Central memory CD8-positive, alpha-beta T cell (primary cell): ENCODE measurements at regions not wholly inside any gene's neighbourhood (a gene's known extent, or its start where the extent isn't known, plus 50 kb on each side); places are given as distances from the start of the nearest gene placed in this dataset.
"Not testable (repeated sequence)": the region's sequence is repeated elsewhere in the genome, so short reads cannot be mapped to it uniquely, and the experiment has no call there.

Experiments
- ATAC-seq: fragments of 150-1000 bp; cut with Tn5 transposase; replicated peaks from 2 replicates; pipeline ENCODE4 v1.10.0; 2022; ENCODE audit warnings: mild to moderate bottlenecking, moderate FRiP score, moderate number of reproducible peaks; ENCODE audit not compliant: poor library complexity, severe bottlenecking; ENCODE audit errors: extremely low read depth
- DNase-seq, 2 donors: peaks; one replicate each; pipeline ENCODE4 v3.0.0; 2021; ENCODE audit warnings: low spot score in 2 of 2
- H3K27ac Mint-ChIP-seq: one replicate; pipeline ENCODE4 v1.8.0; 2022; ENCODE audit warnings: low read depth, mild to moderate bottlenecking, moderate library complexity, mixed read lengths
- H3K27me3 Mint-ChIP-seq: one replicate; pipeline ENCODE4 v1.8.0; 2022; ENCODE audit warnings: mixed read lengths
- H3K36me3 Mint-ChIP-seq: one replicate; pipeline ENCODE4 v1.8.0; 2022; ENCODE audit warnings: mild to moderate bottlenecking, moderate library complexity, mixed read lengths; ENCODE audit not compliant: insufficient read depth
- H3K4me1 Mint-ChIP-seq: one replicate; pipeline ENCODE4 v1.8.0; 2022; ENCODE audit warnings: mixed read lengths
- H3K4me3 Mint-ChIP-seq: one replicate; pipeline ENCODE4 v1.8.0; 2022; ENCODE audit warnings: mild to moderate bottlenecking, moderate library complexity, mixed read lengths
- H3K9me3 Mint-ChIP-seq: one replicate; pipeline ENCODE4 v1.8.0; 2022; ENCODE audit warnings: mixed read lengths

DNA sequence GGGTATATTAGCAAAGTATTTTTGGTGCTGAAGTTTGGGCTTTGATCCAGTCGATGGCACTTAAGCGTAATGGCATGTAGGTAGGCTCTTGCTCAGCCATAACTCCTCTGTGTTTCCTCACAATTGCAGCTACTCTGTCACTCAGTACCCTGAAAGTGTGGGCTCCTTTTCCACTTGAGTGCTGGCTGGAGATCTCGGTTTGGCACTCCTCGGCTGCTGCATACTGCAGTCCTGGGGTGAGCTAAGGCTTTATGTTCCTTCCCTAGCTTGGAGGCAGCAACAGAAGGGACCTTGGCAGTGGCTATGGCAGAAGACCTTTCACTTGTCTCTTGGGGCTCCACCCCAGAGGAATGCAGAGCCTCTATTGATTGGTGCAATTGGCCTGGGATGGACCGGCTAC is 106.7 kb upstream of the GRXCR1 start:
- Mint-ChIP-seq H3K27ac (no peak overlapping the region), H3K27me3 (no peaks in the 10 kb centered on the region), H3K4me1 (no peaks in the 10 kb centered on the region), H3K9me3 (peaks cover 4% of the 10 kb centered on the region), H3K4me3 (no peak overlapping the region), H3K36me3 (peaks cover 3% of the 10 kb centered on the region)
- no peak for DNase-seq
- ATAC-seq = no peak

DNA sequence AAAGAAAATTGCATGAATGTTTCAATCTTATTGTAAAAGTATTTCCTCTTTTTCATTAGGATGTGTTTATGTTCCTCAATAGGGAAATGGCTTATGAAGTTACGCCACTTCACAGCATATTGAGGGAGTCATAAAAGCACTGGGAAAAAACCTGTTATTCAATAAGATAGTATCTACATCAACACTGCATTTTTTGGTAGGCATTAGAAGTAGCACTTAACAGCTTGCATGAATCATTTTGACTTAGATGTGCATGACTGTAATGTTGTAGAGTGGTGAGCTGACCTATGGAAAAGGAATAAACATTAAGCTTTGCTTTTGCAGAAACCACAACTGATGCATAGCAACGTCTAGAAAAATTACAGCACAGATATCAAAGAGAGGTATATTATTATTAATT is 111.2 kb upstream of the GRXCR1 start:
- H3K27me3 Mint-ChIP-seq = no peaks in the 10 kb centered on the region
- no peak overlapping the region for H3K4me3 Mint-ChIP-seq
- H3K4me1 Mint-ChIP-seq = no peaks in the 10 kb centered on the region
- peaks cover 4% of the 10 kb centered on the region for H3K9me3 Mint-ChIP-seq
- H3K36me3 Mint-ChIP-seq = peaks cover 3% of the 10 kb centered on the region
- H3K27ac Mint-ChIP-seq = no peak overlapping the region
- DNase-seq = no peak
- no peak for ATAC-seq

DNA sequence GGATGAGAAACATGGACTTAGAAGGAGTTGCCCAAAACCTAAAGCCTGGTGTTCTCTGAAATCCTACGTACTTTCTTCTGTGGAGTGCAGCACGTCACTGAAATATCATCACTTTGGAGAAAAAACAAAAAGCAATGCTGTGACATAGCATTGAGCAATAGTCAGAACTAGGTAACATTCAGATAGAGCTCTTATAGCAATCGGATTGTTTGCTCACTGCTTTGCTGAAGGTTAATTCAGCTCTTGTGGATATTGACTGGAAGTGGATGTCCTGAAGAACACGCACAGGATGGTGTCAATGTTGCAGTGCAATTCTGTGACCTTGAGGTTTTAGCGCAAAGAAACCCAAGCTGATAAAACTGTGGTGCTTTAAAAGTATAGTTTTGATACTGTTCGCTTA is 114.2 kb upstream of the GRXCR1 start:
- H3K9me3 Mint-ChIP-seq = no peaks in the 10 kb centered on the region
- no peak overlapping the region for H3K27ac Mint-ChIP-seq

DNA sequence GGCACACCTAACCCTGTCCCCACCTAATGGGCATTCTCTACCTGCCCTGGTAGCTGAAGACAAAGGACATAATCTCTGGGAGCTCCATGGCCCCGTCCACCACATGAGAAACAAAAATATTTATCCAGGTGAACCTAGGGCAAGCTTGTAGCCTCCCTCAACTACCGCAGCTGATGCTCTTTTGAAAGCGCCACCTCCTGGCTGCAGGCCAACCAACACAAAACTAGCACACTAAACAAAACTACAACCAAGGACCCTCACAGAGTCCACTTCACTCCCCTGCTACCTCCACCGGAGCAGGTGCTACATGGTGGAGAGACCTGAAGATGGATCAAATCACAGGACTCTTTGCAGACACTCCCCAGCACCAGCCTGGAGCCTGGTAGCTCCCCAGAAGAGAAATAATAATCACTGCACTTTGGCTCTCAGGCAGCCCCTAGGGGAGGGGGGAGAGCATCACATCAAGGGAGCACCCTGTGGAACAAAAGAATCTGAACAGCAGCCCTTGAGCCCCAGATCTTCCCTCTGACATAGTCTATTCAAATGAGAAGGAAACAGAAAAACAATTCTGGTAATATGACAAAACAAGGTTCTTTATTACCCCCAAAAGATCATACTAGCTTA is 111.3 kb upstream of the ATP8A1 start:
- H3K4me1 Mint-ChIP-seq = no peaks in the 10 kb centered on the region
- H3K9me3 Mint-ChIP-seq = no peaks in the 10 kb centered on the region
- DNase-seq = no peak
- no peak for ATAC-seq
- no peaks in the 10 kb centered on the region for H3K36me3 Mint-ChIP-seq
- no peak overlapping the region for H3K4me3 Mint-ChIP-seq
- peaks cover 24% of the 10 kb centered on the region for H3K27me3 Mint-ChIP-seq
- no peak overlapping the region for H3K27ac Mint-ChIP-seq

More for the DNA sequence above, 114.2 kb upstream of the GRXCR1 start:
- no peak for ATAC-seq
- DNase-seq = no peak
- Mint-ChIP-seq H3K36me3 (no peaks in the 10 kb centered on the region), H3K4me1 (no peaks in the 10 kb centered on the region), H3K27me3 (no peaks in the 10 kb centered on the region), H3K4me3 (no peak overlapping the region)

DNA sequence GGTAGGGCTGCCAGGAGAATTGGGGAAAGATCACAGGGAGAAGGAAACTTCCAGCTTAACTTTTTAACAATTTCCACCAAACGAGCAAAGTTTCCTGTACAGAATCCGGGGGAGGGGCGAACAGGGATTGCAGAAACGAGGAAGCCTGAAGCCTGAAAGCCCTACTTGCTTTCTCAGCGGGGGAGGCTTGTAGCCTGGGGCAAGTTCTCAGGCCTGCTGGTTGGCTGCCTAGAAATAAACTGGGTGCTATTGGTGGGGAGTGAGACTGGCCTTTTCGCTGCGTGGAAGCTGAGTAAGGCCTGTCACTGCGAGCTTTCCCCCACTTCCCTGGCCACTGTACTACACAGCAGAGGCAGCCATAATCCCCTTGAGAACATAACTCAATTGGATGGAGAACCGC is 110.8 kb upstream of the ATP8A1 start:
- ATAC-seq = no peak
- H3K4me1 Mint-ChIP-seq = no peaks in the 10 kb centered on the region
- DNase-seq = no peak
- peaks cover 24% of the 10 kb centered on the region for H3K27me3 Mint-ChIP-seq
- H3K9me3 Mint-ChIP-seq = no peaks in the 10 kb centered on the region
- H3K36me3 Mint-ChIP-seq = no peaks in the 10 kb centered on the region
- no peak overlapping the region for H3K4me3 Mint-ChIP-seq
- no peak overlapping the region for H3K27ac Mint-ChIP-seq

DNA sequence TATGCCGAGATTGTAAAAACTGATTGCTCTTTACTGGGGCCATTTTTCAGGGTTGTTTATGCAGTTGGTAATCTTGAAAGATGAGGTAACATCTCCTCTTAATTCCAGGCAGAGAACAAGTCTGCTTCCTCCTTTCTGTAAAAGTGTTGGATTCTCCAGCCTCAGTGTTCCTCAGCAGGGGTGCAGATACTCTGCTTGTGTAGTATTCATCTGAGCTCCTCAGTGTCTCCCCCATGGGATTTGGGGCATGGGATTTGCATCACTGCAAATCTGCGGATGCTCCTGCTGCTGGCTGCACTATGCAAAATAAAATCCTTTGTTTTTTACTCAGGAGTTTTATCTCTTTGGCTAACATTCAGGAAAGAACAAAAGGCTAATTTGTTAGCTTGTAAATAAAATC is 104.9 kb upstream of the ATP8A1 start:
- H3K36me3 Mint-ChIP-seq = no peaks in the 10 kb centered on the region
- H3K4me3 Mint-ChIP-seq = no peak overlapping the region
- no peak overlapping the region for H3K27ac Mint-ChIP-seq
- ATAC-seq = no peak
- H3K27me3 Mint-ChIP-seq = peaks cover 23% of the 10 kb centered on the region
- no peaks in the 10 kb centered on the region for H3K9me3 Mint-ChIP-seq
- no peak for DNase-seq
- no peaks in the 10 kb centered on the region for H3K4me1 Mint-ChIP-seq

DNA sequence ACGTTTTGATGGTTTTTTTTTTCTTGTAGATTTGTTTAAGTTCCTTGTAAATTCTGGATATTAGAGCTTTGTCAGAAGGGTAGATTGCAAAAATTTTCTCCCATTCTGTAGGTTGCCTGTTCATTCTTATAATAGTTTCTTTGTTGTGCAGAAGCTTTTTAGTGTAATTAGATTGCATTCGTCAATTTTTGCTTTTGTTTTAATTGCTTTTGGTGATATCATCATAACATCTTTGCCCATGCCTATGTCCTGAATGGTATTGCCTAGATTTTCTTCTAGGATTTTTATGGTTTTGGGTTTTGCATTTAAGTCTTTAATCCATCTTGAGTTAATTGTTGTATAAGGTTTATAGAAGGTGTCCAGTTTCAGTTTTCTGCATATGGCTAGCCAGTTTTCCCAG is 98.1 kb upstream of the ATP8A1 start:
- not testable (repeated sequence) for H3K27ac Mint-ChIP-seq, H3K36me3 Mint-ChIP-seq, DNase-seq, H3K4me1 Mint-ChIP-seq, H3K4me3 Mint-ChIP-seq, H3K9me3 Mint-ChIP-seq, ATAC-seq
- peaks cover 22% of the 10 kb centered on the region for H3K27me3 Mint-ChIP-seq

DNA sequence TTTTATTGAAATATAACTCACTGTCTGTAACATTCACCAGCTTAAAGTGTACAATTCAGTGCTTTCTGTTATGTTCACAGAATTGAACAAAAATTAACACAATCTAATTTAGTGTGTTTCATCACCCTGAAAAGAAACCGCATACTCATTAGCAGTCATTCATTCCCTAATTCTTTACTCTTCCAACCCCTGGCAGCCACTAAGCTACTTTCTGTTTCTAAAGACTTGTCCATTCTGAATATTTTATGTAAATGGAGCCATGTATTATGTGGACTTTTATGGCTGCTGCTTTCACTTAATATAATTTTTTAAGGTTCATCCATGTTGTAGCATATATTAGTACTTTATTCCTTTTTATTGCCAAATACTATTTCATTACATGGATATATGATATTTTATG is 94.7 kb upstream of the ATP8A1 start:
- no peak overlapping the region for H3K4me3 Mint-ChIP-seq
- no peaks in the 10 kb centered on the region for H3K9me3 Mint-ChIP-seq
- H3K27ac Mint-ChIP-seq = no peak overlapping the region
- no peaks in the 10 kb centered on the region for H3K27me3 Mint-ChIP-seq
- no peak for ATAC-seq
- H3K36me3 Mint-ChIP-seq = no peaks in the 10 kb centered on the region
- DNase-seq = no peak
- H3K4me1 Mint-ChIP-seq = no peaks in the 10 kb centered on the region

DNA sequence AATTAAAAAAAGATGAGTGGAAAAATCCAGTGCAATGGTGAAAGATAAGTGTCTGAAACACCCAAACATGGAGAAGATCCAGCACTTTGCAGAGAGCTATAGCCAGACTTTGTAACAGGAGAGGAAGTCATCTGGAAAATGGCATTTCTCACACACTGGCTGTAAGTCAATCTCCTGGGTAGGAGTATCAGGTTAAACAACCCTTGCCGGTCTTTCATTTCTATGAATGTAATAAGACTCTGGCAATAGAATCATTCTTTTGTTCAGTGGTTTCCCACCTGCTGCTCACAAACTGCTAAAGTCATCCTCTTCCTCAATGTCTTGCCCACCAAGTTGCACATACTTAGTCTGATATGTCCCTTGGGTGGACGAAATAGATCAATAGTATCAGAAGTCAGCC is 94.0 kb upstream of the ATP8A1 start:
- no peak overlapping the region for H3K4me3 Mint-ChIP-seq
- DNase-seq = no peak

DNA sequence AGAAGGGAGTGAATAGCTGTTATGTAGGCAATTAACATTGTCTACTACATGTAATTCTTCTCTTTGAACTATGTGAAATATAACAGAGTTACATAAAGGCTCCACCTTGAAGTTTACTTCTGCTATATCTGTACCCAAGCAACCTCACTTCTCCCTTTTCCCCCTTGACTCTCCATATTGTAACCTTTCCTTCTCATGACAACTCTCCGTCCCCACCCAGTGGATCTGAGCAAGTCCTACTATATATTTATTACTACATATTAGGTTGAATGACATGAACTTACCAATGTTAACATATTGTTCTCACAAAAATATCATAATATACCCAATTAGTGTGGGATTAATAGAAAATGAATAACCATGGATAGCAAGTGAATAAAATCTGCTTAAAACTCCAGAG is 93.2 kb upstream of the ATP8A1 start:
- peak; percentile 82 for ATAC-seq
- peak in 1 of 2 donors; percentile 20 for DNase-seq
- H3K27ac Mint-ChIP-seq = no peak overlapping the region
- H3K4me3 Mint-ChIP-seq = no peak overlapping the region
- H3K27me3 Mint-ChIP-seq = no peaks in the 10 kb centered on the region
- no peaks in the 10 kb centered on the region for H3K4me1 Mint-ChIP-seq
- no peaks in the 10 kb centered on the region for H3K9me3 Mint-ChIP-seq
- no peaks in the 10 kb centered on the region for H3K36me3 Mint-ChIP-seq

More for the DNA sequence above, 94.0 kb upstream of the ATP8A1 start:
- H3K27ac Mint-ChIP-seq = no peak overlapping the region
- no peak for ATAC-seq
- H3K9me3 Mint-ChIP-seq = no peaks in the 10 kb centered on the region
- H3K4me1 Mint-ChIP-seq = no peaks in the 10 kb centered on the region
- no peaks in the 10 kb centered on the region for H3K27me3 Mint-ChIP-seq
- no peaks in the 10 kb centered on the region for H3K36me3 Mint-ChIP-seq

DNA sequence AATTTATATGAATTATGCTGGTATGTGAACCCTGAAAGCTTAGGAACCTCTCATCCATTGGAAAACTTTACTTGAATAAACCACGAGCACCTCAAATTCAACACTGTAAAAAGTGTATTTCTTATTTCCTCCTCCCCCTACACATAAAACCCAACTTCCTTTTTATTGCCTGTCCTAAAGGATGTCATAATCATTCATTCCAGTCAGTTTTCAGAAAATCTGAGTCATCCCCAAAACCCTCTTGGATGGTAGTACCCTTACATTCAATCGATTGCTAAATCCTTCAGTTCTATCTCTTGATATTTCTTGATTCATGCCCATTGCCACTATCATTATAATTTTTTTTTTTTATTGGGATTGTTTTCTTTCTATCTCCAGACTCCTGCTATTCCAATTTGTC is 91.1 kb upstream of the ATP8A1 start:
- Mint-ChIP-seq H3K4me3 (no peak overlapping the region), H3K4me1 (no peaks in the 10 kb centered on the region), H3K9me3 (no peaks in the 10 kb centered on the region), H3K27me3 (no peaks in the 10 kb centered on the region), H3K36me3 (no peaks in the 10 kb centered on the region), H3K27ac (no peak overlapping the region)
- ATAC-seq (no peak), DNase-seq (no peak)

DNA sequence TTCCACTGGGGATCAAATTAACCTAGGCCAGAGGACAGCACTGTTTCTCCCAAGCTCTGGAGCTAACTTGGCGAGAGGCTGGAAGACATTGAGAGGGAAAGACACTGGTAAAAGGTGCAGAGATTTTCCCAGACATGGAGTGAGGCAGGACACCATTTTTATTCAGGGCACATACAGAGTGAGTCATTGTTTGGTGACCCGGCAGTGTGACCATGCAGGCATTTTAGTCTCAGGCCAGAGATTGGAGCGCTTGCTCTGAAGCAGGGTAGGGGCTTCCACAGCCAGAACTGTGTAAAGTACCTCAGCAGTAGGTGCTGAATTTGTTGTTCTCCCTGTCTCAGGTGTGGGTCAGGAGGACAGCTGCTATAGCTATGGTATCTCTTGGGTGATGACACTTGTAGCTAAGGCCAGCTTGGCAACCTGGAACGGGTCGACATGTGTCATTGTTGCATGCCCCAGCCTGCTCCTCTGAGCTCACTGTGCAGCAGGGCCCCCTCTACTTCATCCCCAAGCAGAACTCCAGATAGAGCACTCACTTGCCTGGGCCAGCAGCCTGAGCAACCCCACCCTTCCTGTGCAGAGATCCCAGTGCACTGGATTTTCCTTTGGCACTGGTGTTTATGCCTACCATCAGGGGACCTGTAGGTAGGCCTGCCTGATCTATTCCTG is 79.8 kb upstream of the ATP8A1 start:
- Mint-ChIP-seq H3K9me3 (no peaks in the 10 kb centered on the region), H3K27ac (no peak overlapping the region), H3K4me3 (no peak overlapping the region), H3K27me3 (no peaks in the 10 kb centered on the region), H3K4me1 (no peaks in the 10 kb centered on the region), H3K36me3 (peaks cover 2% of the 10 kb centered on the region)
- DNase-seq = no peak
- ATAC-seq = no peak

DNA sequence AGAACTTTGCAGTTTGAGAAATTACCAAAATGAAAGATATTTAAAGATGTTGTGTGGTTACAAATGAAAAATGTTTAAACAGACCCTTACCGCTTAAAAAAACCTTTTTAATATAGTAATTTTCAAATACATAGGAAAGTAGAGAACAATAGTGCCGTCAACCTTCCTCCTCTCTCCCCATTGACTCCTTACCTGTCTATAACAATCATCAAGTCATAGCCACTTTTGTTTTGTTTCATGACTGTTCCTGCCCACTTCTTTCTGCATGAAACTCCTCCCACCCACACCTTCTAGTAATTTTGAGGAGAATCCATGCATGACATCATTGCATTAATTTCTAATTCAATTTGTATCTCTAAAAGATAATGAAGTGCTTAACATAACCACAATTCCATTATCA is 76.5 kb upstream of the ATP8A1 start:
- no peak for DNase-seq
- no peak overlapping the region for H3K27ac Mint-ChIP-seq
- no peaks in the 10 kb centered on the region for H3K27me3 Mint-ChIP-seq
- H3K4me3 Mint-ChIP-seq = no peak overlapping the region
- no peak for ATAC-seq
- peaks cover 3% of the 10 kb centered on the region for H3K9me3 Mint-ChIP-seq
- H3K36me3 Mint-ChIP-seq = no peaks in the 10 kb centered on the region
- H3K4me1 Mint-ChIP-seq = no peaks in the 10 kb centered on the region
